A673 (cell line): ENCODE measurements at regions not wholly inside any gene's neighbourhood (a gene's known extent, or its start where the extent isn't known, plus 50 kb on each side); places are given as distances from the start of the nearest gene placed in this dataset.

Experiments
- BruUV-seq: library from RNA; stranded (reverse); fragments of 400-500 nt; replicated peaks from 2 replicates; lab custom pipeline; 2021; lab: Mats Ljungman, UMichigan
- CTCF ChIA-PET: fragments of 300-600 bp; sonication (Branson Sonifier 250); formaldehyde crosslinking; loops from one replicate; lab custom pipeline; 2022; ENCODE audit warnings: antibody characterized with exemption; lab: Charles Lee
- POLR2A ChIA-PET: fragments of 300-600 bp; sonication (Branson Sonifier 250); formaldehyde crosslinking; loops from one replicate; lab custom pipeline; 2022; ENCODE audit warnings: antibody characterized with exemption; ENCODE audit not compliant: low non-redundant PET; lab: Charles Lee
- DNase-seq: peaks from one replicate; pipeline ENCODE4 v3.0.0-alpha.2; 2015; ENCODE audit warnings: low spot score
- H3K27ac ChIP-seq: fragments of 200-600 bp; sonication (generic); 2 replicates; pipeline ENCODE4 v1.5.1; 2016; ENCODE audit warnings: mixed run types, low read depth, mild to moderate bottlenecking, mixed read lengths, antibody characterized with exemption, low read length; ENCODE audit not compliant: poor library complexity, severe bottlenecking
- H3K27me3 ChIP-seq: fragments of 200-600 bp; sonication (generic); replicated peaks from 2 replicates; pipeline ENCODE4 v1.6.1; 2017; ENCODE audit warnings: mixed run types, low read depth, mild to moderate bottlenecking, mixed read lengths, antibody characterized with exemption, low read length; ENCODE audit not compliant: insufficient read depth, poor library complexity
- H3K36me3 ChIP-seq: fragments of 200-600 bp; sonication (generic); 2 replicates; pipeline ENCODE4 v1.6.1; 2016; ENCODE audit warnings: mixed run types, mild to moderate bottlenecking, mixed read lengths, antibody characterized with exemption, low read length; ENCODE audit not compliant: insufficient read depth, poor library complexity, severe bottlenecking
- H3K4me1 ChIP-seq: fragments of 200-600 bp; sonication (generic); 2 replicates; pipeline ENCODE4 v1.6.1; 2017; ENCODE audit warnings: mixed run types, mild to moderate bottlenecking, mixed read lengths, antibody characterized with exemption, low read length; ENCODE audit not compliant: insufficient read depth, poor library complexity, severe bottlenecking
- H3K4me3 ChIP-seq: fragments of 200-600 bp; sonication (generic); 2 replicates; pipeline ENCODE4 v1.5.1; 2016; ENCODE audit warnings: low read depth, mixed run types, mild to moderate bottlenecking, mixed read lengths, low read length; ENCODE audit not compliant: poor library complexity, severe bottlenecking
- H3K9me3 ChIP-seq: fragments of 200-600 bp; sonication (generic); 2 replicates; pipeline ENCODE4 v1.6.1; 2016; ENCODE audit warnings: mixed run types, low read depth, mild to moderate bottlenecking, mixed read lengths, antibody characterized with exemption, low read length; ENCODE audit not compliant: poor library complexity, severe bottlenecking
- CTCF ChIP-seq: fragments of 300-800, 200-600 bp; sonication (generic); conservative IDR thresholded peaks from 2 replicates; pipeline ENCODE4 v1.5.1; 2017; ENCODE audit warnings: low read depth, mild to moderate bottlenecking, antibody characterized with exemption, low read length, moderate library complexity, mixed read lengths
- EZH2 ChIP-seq: fragments of 200-600 bp; sonication (generic); IDR thresholded peaks from 2 replicates; pipeline ENCODE4 v1.6.1; 2017; ENCODE audit warnings: borderline replicate concordance, low read depth, mild to moderate bottlenecking, mixed read lengths, antibody characterized with exemption, low read length; ENCODE audit not compliant: poor library complexity, severe bottlenecking
- intact Hi-C: fragments of 100-400 bp; cut with micrococcal nuclease; formaldehyde crosslinking; loops from one replicate; pipeline ENCODE4 v1.10.0; 2022; ENCODE audit not compliant: unreplicated experiment

- CTCF ChIA-PET = no interaction called here
- no peak overlapping the region for H3K4me3 ChIP-seq
- DNase-seq = peak; percentile 17
- no peaks in the 10 kb centered on the region for H3K27me3 ChIP-seq
- intact Hi-C loops = no loop called here
- no peak overlapping the region for H3K27ac ChIP-seq
- H3K9me3 ChIP-seq = no peaks in the 10 kb centered on the region
- BruUV-seq = no TSS peak
- TF ChIP-seq CTCF = no peak
- no peak for TF ChIP-seq EZH2
- POLR2A ChIA-PET = no interaction called here
- no peaks in the 10 kb centered on the region for H3K36me3 ChIP-seq
- no peaks in the 10 kb centered on the region for H3K4me1 ChIP-seq
Observed at GRCh38 chr4:55014876-55015275, 110.5 kb downstream of the KDR start.

- ChIA-PET CTCF (no interaction called here), POLR2A (no interaction called here)
- BruUV-seq = no TSS peak
- no peak overlapping the region for H3K27ac ChIP-seq
- no peak for DNase-seq
- H3K36me3 ChIP-seq = no peaks in the 10 kb centered on the region
- intact Hi-C loops = no loop called here
- H3K4me3 ChIP-seq = no peak overlapping the region
- H3K27me3 ChIP-seq = no peaks in the 10 kb centered on the region
- TF ChIP-seq EZH2 (no peak), CTCF (no peak)
- H3K4me1 ChIP-seq = no peaks in the 10 kb centered on the region
- no peaks in the 10 kb centered on the region for H3K9me3 ChIP-seq
Observed at GRCh38 chr4:55013431-55013955, 111.9 kb downstream of the KDR start.

- intact Hi-C loops = no loop called here
- TF ChIP-seq EZH2 (no peak), CTCF (no peak)
- CTCF ChIA-PET = no interaction called here
Observed at GRCh38 chr4:55012363-55013230, 112.8 kb downstream of the KDR start.

More at GRCh38 chr4:55012363-55013230, 112.8 kb downstream of the KDR start:
- BruUV-seq = no TSS peak
- POLR2A ChIA-PET = no interaction called here
- no peaks in the 10 kb centered on the region for H3K36me3 ChIP-seq
- no peak overlapping the region for H3K27ac ChIP-seq
- no peaks in the 10 kb centered on the region for H3K4me1 ChIP-seq
- H3K4me3 ChIP-seq = no peak overlapping the region
- no peak for DNase-seq
- H3K27me3 ChIP-seq = no peaks in the 10 kb centered on the region
- H3K9me3 ChIP-seq = no peaks in the 10 kb centered on the region
